H1 (cell line): ENCODE measurements at regions not wholly inside any gene's neighbourhood (a gene's known extent, or its start where the extent isn't known, plus 50 kb on each side); places are given as distances from the start of the nearest gene placed in this dataset.

Experiments used
- CHD1 ChIP-seq: IDR thresholded peaks from 2 replicates; pipeline ENCODE4 v1.6.1; 2012; ENCODE audit warnings: low read depth, low read length, improper control_type of control experiment
- CHD7 ChIP-seq: fragments of 300-600 bp; sonication (generic); IDR thresholded peaks from 2 replicates; pipeline ENCODE4 v1.7.1; 2012; ENCODE audit warnings: low read length, moderate library complexity, mild to moderate bottlenecking, inconsistent platforms; ENCODE audit not compliant: insufficient replicate concordance
- POLR2AphosphoS5 ChIP-seq: IDR thresholded peaks from 2 replicates; pipeline ENCODE4 v1.6.1; 2011; ENCODE audit warnings: low read depth, low read length
- RFX5 ChIP-seq: IDR thresholded peaks from 2 replicates; pipeline ENCODE4 v1.6.1; 2011; ENCODE audit warnings: low read depth, low read length, improper control_type of control experiment, borderline replicate concordance
- SIRT6 ChIP-seq: IDR thresholded peaks from one replicate; pipeline ENCODE4 v1.7.1; 2012; ENCODE audit warnings: low read length, inconsistent platforms
- TBP ChIP-seq: IDR thresholded peaks from 2 replicates; pipeline ENCODE4 v1.6.1; 2011; ENCODE audit warnings: low read depth, low read length, improper control_type of control experiment
- TF ChIP-seq, protein P1 (sequence below): IDR thresholded peaks from 2 replicates; pipeline ENCODE4 v1.6.1; 2011; ENCODE audit warnings: low read depth, mild to moderate bottlenecking, low read length; ENCODE audit not compliant: insufficient read depth

- TF ChIP-seq CHD7 (no peak), RFX5 (no peak), SIRT6 (no peak), CHD1 (no peak), POLR2AphosphoS5 (no peak), TBP (no peak)
- TF ChIP-seq, protein P1, sequence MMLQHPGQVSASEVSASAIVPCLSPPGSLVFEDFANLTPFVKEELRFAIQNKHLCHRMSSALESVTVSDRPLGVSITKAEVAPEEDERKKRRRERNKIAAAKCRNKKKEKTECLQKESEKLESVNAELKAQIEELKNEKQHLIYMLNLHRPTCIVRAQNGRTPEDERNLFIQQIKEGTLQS, result no peak
These were observed 371.9 kb downstream of the IRS1 start (continued) for GRCh38 chr2:226427538-226428307.
